OCI-LY3 (cell line): ENCODE measurements at regions not wholly inside any gene's neighbourhood (a gene's known extent, or its start where the extent isn't known, plus 50 kb on each side); places are given as distances from the start of the nearest gene placed in this dataset.

Source experiments
- EZH2phosphoT487 ChIP-seq: fragments of 200-600 bp; shearing (Covaris generic); IDR thresholded peaks from 2 replicates; pipeline ENCODE4 v1.6.1; 2018; ENCODE audit warnings: antibody characterized with exemption, mixed run types, low read depth
- TF ChIP-seq, protein P1 (sequence below): fragments of 200-600, 300-600 bp; sonication (generic); IDR thresholded peaks from 2 replicates; pipeline ENCODE4 v1.5.1; 2014; ENCODE audit warnings: antibody characterized with exemption, low read length, low read depth

DNA sequence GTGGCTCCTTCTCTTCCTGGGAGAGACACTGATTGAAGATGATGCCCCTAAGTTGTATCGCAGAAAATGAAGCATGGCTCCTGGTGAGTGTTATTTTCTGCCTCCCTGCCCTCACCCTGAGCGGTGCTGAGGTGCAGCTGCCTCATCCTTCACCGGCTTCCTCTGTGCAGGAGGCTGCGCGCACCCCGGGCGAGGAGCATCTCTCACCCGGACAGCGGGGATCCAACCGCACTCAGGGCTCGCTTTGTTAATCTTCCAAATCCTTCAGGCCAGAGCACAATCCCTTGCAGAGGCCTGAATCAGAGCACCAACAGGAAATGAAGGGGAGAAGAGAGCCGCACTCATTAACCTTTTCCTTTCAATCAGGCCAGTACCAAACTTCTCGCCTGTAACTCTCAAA is 910.3 kb downstream of the CCSER2 start:
- TF ChIP-seq, protein P1, sequence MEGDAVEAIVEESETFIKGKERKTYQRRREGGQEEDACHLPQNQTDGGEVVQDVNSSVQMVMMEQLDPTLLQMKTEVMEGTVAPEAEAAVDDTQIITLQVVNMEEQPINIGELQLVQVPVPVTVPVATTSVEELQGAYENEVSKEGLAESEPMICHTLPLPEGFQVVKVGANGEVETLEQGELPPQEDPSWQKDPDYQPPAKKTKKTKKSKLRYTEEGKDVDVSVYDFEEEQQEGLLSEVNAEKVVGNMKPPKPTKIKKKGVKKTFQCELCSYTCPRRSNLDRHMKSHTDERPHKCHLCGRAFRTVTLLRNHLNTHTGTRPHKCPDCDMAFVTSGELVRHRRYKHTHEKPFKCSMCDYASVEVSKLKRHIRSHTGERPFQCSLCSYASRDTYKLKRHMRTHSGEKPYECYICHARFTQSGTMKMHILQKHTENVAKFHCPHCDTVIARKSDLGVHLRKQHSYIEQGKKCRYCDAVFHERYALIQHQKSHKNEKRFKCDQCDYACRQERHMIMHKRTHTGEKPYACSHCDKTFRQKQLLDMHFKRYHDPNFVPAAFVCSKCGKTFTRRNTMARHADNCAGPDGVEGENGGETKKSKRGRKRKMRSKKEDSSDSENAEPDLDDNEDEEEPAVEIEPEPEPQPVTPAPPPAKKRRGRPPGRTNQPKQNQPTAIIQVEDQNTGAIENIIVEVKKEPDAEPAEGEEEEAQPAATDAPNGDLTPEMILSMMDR, result no peak
- no peak for TF ChIP-seq EZH2phosphoT487
